Left ventricle myocardium inferior (tissue), 1 donor: ENCODE measurements at regions not wholly inside any gene's neighbourhood (a gene's known extent, or its start where the extent isn't known, plus 50 kb on each side); places are given as distances from the start of the nearest gene placed in this dataset.
"Not testable (repeated sequence)": the region's sequence is repeated elsewhere in the genome, so short reads cannot be mapped to it uniquely, and the experiment has no call there.

Source experiments
- DNase-seq: peaks from one replicate; pipeline ENCODE4 v3.0.0-alpha.2; 2020
- H3K27ac ChIP-seq: fragments of 200-600 bp; replicated peaks from 2 replicates; pipeline ENCODE4 v1.8.0; 2021
- H3K27me3 ChIP-seq: fragments of 200-600 bp; 2 replicates; pipeline ENCODE4 v1.8.0; 2021; ENCODE audit warnings: low read depth
- H3K36me3 ChIP-seq: fragments of 200-600 bp; 2 replicates; pipeline ENCODE4 v1.8.0; 2021
- H3K4me1 ChIP-seq: fragments of 200-600 bp; 2 replicates; pipeline ENCODE4 v1.8.0; 2021
- H3K4me3 ChIP-seq: fragments of 200-600 bp; 2 replicates; pipeline ENCODE4 v1.8.0; 2021; ENCODE audit warnings: mild to moderate bottlenecking, moderate library complexity
- H3K9me3 ChIP-seq: fragments of 200-600 bp; replicated peaks from 2 replicates; pipeline ENCODE4 v1.8.0; 2021
- CTCF ChIP-seq: fragments of 200-600 bp; IDR thresholded peaks from 2 replicates; pipeline ENCODE4 v1.8.0; 2021; ENCODE audit warnings: antibody characterized with exemption, mild to moderate bottlenecking, borderline replicate concordance
- intact Hi-C: fragments of 100-400 bp; cut with micrococcal nuclease; formaldehyde crosslinking; loops from one replicate; pipeline ENCODE4 v1.11.0; 2022
- donor health status: DM: no; HTN: yes; CAD: no; lungs with severe emphysema.

DNA sequence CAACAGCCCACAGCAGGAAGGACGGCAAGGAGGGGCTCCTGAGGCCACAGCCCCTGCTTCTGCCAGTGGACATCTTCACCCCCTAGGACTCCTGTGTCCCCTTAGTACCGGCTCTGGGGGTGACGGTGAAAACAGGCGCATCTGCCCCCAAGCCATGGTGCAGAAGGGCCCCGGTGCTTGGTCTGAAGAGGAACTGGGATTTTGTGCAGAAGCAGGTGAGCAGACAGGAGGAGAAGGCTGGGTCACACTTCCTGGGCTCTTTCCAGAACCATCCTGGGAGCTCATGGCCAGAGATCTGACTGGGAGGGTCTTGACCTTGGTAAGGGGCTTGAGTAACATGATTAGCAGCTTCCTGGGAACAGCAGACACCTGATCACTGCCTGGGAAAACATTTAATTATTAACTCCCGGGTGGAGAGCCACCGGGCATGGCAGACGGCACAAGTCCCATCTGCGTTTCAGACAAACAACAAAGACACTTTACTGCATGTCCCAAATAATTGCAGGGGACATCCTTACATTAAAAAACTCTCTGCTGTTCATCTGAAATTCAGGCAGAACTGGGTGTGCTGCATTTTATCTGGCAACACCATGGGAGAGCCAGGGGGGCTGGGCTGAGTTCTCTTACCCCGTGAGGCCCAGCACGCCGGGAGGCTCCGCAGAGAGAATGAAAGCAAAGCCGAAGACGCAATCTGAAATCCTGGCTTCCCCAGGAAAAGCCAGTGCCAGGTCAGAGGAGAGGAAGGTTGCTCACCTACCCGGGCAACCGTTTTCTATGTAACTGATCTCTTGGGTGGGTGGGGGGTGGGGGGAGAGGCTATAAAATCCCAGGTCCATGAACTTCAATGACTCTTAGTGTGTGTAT, 1542.8 kb downstream of the TSPY10 start:
- TF ChIP-seq CTCF, result no peak
- Histone ChIP-seq H3K9me3 (no peaks in the 10 kb centered on the region), H3K27ac (no peak overlapping the region), H3K4me1 (no peaks in the 10 kb centered on the region), H3K27me3 (no peaks in the 10 kb centered on the region), H3K36me3 (no peaks in the 10 kb centered on the region), H3K4me3 (no peak overlapping the region)
- intact Hi-C loops, result no loop called here
- no peak for DNase-seq

GRCh38 chrY:11085801-11086200, 1558.1 kb downstream of the TSPY10 start:
- H3K36me3 ChIP-seq, H3K27me3 ChIP-seq, intact Hi-C loops, H3K27ac ChIP-seq, H3K4me3 ChIP-seq, H3K9me3 ChIP-seq, H3K4me1 ChIP-seq, DNase-seq: not testable (repeated sequence)

- intact Hi-C loops, H3K9me3 ChIP-seq, H3K4me3 ChIP-seq, DNase-seq, H3K36me3 ChIP-seq, H3K27ac ChIP-seq, H3K27me3 ChIP-seq, H3K4me1 ChIP-seq: not testable (repeated sequence)
Measured at GRCh38 chrY:11097498-11097897, 1569.8 kb downstream of the TSPY10 start.

DNA sequence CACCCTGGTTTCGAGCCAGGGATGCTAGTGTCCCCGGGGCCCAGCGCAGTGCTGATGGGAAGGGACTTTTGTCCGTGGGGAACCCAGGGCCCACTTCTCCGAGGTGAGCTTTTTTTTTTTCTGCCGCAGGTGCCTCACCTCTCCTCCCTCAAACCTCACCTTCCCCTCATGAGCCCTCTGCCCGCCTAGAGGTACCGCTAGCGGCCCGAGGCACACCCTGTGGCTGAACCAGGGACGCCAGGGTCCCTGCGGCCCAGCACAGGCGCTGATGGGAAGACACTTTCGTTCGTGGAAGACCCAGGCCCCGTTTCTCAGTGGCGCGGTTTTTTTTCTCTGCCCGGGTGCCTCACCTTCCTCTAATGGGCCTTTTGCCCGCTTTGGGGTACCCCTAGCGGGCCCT, 1570.7 kb downstream of the TSPY10 start:
- H3K36me3 ChIP-seq, intact Hi-C loops, H3K4me1 ChIP-seq, H3K4me3 ChIP-seq, H3K9me3 ChIP-seq, H3K27ac ChIP-seq, DNase-seq, H3K27me3 ChIP-seq: not testable (repeated sequence)

- no peak for TF ChIP-seq CTCF
- Histone ChIP-seq H3K4me3 (no peak overlapping the region), H3K27me3 (no peaks in the 10 kb centered on the region), H3K9me3 (peaks cover 7% of the 10 kb centered on the region), H3K36me3 (no peaks in the 10 kb centered on the region), H3K27ac (no peak overlapping the region), H3K4me1 (no peaks in the 10 kb centered on the region)
- DNase-seq, result no peak
- intact Hi-C loops, result no loop called here
Measured at GRCh38 chrY:11099004-11099403, 1571.3 kb downstream of the TSPY10 start.

GRCh38 chrY:11100472-11100871, 1572.8 kb downstream of the TSPY10 start:
- intact Hi-C loops, H3K4me3 ChIP-seq, H3K9me3 ChIP-seq, H3K36me3 ChIP-seq, H3K27me3 ChIP-seq, DNase-seq, H3K27ac ChIP-seq, H3K4me1 ChIP-seq: not testable (repeated sequence)

- DNase-seq, H3K9me3 ChIP-seq, H3K36me3 ChIP-seq, intact Hi-C loops, H3K4me1 ChIP-seq, H3K27ac ChIP-seq, H3K4me3 ChIP-seq: not testable (repeated sequence)
- H3K27me3 ChIP-seq, result peaks cover 13% of the 10 kb centered on the region
Measured at GRCh38 chrY:11102987-11103386, 1575.3 kb downstream of the TSPY10 start.

DNA sequence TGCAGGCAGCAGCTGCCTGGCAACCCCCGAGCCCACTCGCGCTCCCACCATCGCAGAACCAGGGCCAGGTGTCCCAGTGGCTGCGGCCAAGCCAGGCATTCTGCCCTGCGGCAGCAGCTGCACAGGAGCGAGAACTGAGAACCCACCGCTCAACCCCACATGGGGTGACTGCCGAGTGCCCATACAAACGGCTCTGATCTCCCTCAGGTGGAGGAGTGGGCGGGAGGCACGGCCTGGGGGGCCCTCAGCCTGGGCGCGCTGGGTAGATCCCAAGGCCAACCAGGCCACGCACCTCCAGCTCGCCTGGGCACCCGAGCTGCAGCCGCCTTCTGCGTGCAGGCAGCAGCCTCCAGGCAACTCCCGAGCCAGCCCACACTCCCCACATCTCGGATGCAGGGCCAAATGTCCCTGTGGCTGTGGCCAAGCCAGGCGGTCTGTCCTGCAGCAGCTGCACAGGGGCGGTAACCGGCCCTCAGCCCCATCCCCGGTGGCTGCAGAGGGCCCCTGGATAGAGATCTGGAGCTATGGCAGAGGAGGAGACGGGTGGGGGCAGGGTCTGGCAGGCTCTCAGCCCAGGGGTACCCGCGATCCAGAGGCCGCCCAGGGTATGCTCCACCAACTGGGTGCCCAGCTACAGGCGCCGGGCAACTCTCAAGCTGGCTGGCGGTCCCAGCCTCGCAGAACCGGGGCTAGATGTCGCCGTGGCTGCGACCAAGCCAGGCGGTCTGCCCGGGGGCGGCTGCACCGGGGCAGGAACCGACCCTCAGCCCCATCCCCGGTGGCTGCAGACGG, 1579.6 kb downstream of the TSPY10 start:
- H3K9me3 ChIP-seq, H3K4me1 ChIP-seq, H3K36me3 ChIP-seq, intact Hi-C loops, H3K27ac ChIP-seq, H3K4me3 ChIP-seq: not testable (repeated sequence)
- peak; percentile 14 for DNase-seq
- peaks cover 20% of the 10 kb centered on the region for H3K27me3 ChIP-seq

DNA sequence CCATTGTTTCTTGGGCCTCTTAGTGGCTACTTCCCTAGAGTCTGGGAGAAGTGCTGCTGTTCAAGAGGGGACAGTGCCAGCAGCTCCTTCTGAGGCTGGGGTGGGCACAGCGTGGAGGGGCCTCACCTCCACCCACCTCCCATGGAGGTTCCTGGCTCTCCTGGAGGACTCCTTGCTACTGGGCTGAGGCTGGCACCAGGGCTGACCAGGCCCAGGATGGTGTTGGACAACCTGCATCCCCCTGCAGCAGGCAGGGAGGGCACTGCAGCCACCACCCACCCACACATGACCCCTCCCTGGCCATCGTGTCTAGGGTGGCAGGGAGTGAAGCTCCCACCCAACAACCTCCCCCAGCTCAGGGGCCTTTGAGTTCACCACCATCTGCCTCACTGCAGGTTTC, 1549.3 kb upstream of the USP9Y start:
- DNase-seq, H3K27me3 ChIP-seq, intact Hi-C loops, H3K4me3 ChIP-seq, H3K36me3 ChIP-seq, H3K27ac ChIP-seq, H3K4me1 ChIP-seq, H3K9me3 ChIP-seq: not testable (repeated sequence)

DNA sequence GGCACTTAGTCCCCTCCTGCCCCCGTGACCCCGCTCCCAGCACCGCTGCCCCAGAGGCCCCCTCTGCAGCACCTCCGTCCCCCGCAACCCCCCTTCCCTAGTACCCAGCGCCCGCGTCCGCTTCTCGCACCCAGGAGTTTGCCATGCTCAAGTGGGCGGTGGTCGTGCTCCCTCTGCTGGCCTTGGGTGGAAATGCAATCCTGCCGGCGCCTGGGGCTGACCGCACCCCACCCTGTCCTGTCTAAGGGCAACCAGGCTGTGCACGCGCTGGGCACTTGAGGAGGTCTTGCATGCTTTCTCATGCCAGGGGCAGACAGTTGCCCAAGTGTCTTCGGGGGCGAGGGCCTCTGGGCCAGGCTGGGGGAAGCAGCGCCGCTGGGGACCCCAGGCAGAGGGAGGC, 1544.9 kb upstream of the USP9Y start:
- DNase-seq, H3K9me3 ChIP-seq, H3K27me3 ChIP-seq, intact Hi-C loops, H3K4me1 ChIP-seq, H3K27ac ChIP-seq, H3K36me3 ChIP-seq, H3K4me3 ChIP-seq: not testable (repeated sequence)

- H3K36me3 ChIP-seq, H3K4me3 ChIP-seq, H3K27me3 ChIP-seq, H3K9me3 ChIP-seq, H3K4me1 ChIP-seq, H3K27ac ChIP-seq, intact Hi-C loops, DNase-seq: not testable (repeated sequence)
Measured at GRCh38 chrY:11156846-11157245, 1544.2 kb upstream of the USP9Y start.

- H3K9me3 ChIP-seq, DNase-seq, intact Hi-C loops: not testable (repeated sequence)
Measured at GRCh38 chrY:11177033-11177432, 1524.0 kb upstream of the USP9Y start.

More at GRCh38 chrY:11177033-11177432, 1524.0 kb upstream of the USP9Y start:
- H3K36me3 ChIP-seq, H3K27me3 ChIP-seq, H3K4me3 ChIP-seq, H3K27ac ChIP-seq, H3K4me1 ChIP-seq: not testable (repeated sequence)
